Activated CD8-positive, alpha-beta T cell treated with anti-CD3 and anti-CD28 coated beads for 36 hours (primary cell): ENCODE measurements at regions not wholly inside any gene's neighbourhood (a gene's known extent, or its start where the extent isn't known, plus 50 kb on each side); places are given as distances from the start of the nearest gene placed in this dataset.

Experiments used
- ATAC-seq: fragments of 200-7000 bp; cut with Tn5 transposase; one replicate; pipeline ENCODE4 v1.10.0; 2021; ENCODE audit warnings: mild to moderate bottlenecking, moderate library complexity
- CTCF ChIA-PET: fragments of 350-600 bp; sonication (Branson Sonifier 250); formaldehyde crosslinking; loops from one replicate; lab custom pipeline; 2021; ENCODE audit warnings: antibody characterized with exemption; lab: Charles Lee
- POLR2A ChIA-PET: fragments of 350-600 bp; sonication (Branson Sonifier 250); formaldehyde crosslinking; loops from one replicate; lab custom pipeline; 2021; ENCODE audit warnings: antibody characterized with exemption; lab: Charles Lee
- DNase-seq: peaks from one replicate; pipeline ENCODE4 v3.0.0-alpha.2; 2020
- H3K27ac Mint-ChIP-seq: one replicate; pipeline ENCODE4 v1.8.0; 2021; ENCODE audit warnings: mild to moderate bottlenecking, mixed read lengths
- H3K27me3 Mint-ChIP-seq: one replicate; pipeline ENCODE4 v1.8.0; 2021; ENCODE audit warnings: mixed read lengths
- H3K36me3 Mint-ChIP-seq: one replicate; pipeline ENCODE4 v1.8.0; 2021; ENCODE audit warnings: low read depth, mixed read lengths
- H3K4me1 Mint-ChIP-seq: one replicate; pipeline ENCODE4 v1.8.0; 2021; ENCODE audit warnings: low read depth, mixed read lengths
- H3K4me3 Mint-ChIP-seq: one replicate; pipeline ENCODE4 v1.8.0; 2021; ENCODE audit warnings: mild to moderate bottlenecking, moderate library complexity, mixed read lengths
- H3K9me3 Mint-ChIP-seq: one replicate; pipeline ENCODE4 v1.8.0; 2021; ENCODE audit warnings: mixed read lengths
- intact Hi-C: fragments of 100-400 bp; cut with micrococcal nuclease; formaldehyde crosslinking; loops from one replicate; pipeline ENCODE4 v1.10.0; 2022
- TF ChIP-seq, protein P1 (sequence below): fragments of 200-600 bp; IDR thresholded peaks from one replicate; pipeline ENCODE4 v1.8.0; 2022; ENCODE audit warnings: antibody characterized with exemption, mild to moderate bottlenecking

DNA sequence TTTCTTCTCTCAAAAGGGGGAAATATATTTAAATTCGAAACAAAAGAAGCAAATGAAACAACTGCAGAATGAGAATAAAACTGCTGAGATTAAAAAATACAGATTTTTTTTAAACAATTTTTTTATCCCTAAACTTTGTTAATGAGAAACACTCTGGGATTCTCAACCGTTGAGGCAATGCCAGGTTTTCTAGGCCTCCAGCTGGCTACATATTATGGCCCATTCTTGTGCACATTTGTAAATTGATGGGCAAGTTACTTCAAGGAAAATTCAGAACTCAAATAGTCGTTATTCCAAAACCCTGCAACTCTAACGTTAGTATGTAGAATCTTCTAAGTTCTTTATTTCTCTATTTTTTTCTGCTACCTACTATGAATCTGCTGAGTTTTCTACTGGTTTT is 239.3 kb upstream of the WSCD1 start:
- DNase-seq (no peak), ATAC-seq (no peak)
- ChIA-PET CTCF (no interaction called here), POLR2A (no interaction called here)
- TF ChIP-seq, protein P1, sequence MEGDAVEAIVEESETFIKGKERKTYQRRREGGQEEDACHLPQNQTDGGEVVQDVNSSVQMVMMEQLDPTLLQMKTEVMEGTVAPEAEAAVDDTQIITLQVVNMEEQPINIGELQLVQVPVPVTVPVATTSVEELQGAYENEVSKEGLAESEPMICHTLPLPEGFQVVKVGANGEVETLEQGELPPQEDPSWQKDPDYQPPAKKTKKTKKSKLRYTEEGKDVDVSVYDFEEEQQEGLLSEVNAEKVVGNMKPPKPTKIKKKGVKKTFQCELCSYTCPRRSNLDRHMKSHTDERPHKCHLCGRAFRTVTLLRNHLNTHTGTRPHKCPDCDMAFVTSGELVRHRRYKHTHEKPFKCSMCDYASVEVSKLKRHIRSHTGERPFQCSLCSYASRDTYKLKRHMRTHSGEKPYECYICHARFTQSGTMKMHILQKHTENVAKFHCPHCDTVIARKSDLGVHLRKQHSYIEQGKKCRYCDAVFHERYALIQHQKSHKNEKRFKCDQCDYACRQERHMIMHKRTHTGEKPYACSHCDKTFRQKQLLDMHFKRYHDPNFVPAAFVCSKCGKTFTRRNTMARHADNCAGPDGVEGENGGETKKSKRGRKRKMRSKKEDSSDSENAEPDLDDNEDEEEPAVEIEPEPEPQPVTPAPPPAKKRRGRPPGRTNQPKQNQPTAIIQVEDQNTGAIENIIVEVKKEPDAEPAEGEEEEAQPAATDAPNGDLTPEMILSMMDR, result no peak
- Mint-ChIP-seq H3K4me1 (peaks cover 7% of the 10 kb centered on the region), H3K36me3 (no peaks in the 10 kb centered on the region), H3K9me3 (peaks cover 6% of the 10 kb centered on the region), H3K27ac (no peak overlapping the region), H3K4me3 (no peak overlapping the region), H3K27me3 (peaks cover 15% of the 10 kb centered on the region)
- intact Hi-C loops, result no loop called here

DNA sequence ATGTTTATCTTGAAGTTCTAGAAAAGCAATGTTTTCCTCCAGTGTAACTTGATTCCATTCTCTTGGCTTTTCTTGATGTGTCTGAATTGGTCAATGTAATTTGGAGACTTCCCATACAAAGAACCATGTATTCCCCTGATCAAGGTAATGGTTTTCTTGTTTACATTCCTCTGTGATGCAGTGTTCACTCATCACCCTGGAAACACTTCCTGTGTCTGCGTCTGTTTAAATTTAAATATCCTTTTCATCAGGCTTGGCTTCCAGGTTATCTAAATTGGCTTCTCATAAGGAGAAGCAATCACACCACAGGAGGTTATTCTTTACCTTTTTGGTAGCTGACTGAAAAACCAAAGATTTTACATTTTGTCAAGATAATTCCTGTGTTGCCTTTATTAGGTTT is 237.3 kb upstream of the WSCD1 start:
- H3K27me3 Mint-ChIP-seq, result peaks cover 7% of the 10 kb centered on the region
- DNase-seq (no peak), ATAC-seq (no peak)
- TF ChIP-seq, protein P1, result no peak
- POLR2A ChIA-PET, result no interaction called here
- intact Hi-C loops, result no loop called here
- no peak overlapping the region for H3K4me3 Mint-ChIP-seq
- H3K4me1 Mint-ChIP-seq, result peaks cover 7% of the 10 kb centered on the region
- CTCF ChIA-PET, result no interaction called here
- H3K9me3 Mint-ChIP-seq, result no peaks in the 10 kb centered on the region
- H3K36me3 Mint-ChIP-seq, result no peaks in the 10 kb centered on the region
- H3K27ac Mint-ChIP-seq, result no peak overlapping the region

GRCh38 chr17:5837055-5837491 is 233.1 kb upstream of the WSCD1 start:
- no peak for ATAC-seq
- Mint-ChIP-seq H3K27ac (no peak overlapping the region), H3K27me3 (no peaks in the 10 kb centered on the region), H3K9me3 (no peaks in the 10 kb centered on the region), H3K4me3 (no peak overlapping the region), H3K4me1 (peaks cover 7% of the 10 kb centered on the region), H3K36me3 (no peaks in the 10 kb centered on the region)
- intact Hi-C loops, result no loop called here
- CTCF ChIA-PET, result no interaction called here
- TF ChIP-seq, protein P1, result no peak
- POLR2A ChIA-PET, result no interaction called here
- no peak for DNase-seq

DNA sequence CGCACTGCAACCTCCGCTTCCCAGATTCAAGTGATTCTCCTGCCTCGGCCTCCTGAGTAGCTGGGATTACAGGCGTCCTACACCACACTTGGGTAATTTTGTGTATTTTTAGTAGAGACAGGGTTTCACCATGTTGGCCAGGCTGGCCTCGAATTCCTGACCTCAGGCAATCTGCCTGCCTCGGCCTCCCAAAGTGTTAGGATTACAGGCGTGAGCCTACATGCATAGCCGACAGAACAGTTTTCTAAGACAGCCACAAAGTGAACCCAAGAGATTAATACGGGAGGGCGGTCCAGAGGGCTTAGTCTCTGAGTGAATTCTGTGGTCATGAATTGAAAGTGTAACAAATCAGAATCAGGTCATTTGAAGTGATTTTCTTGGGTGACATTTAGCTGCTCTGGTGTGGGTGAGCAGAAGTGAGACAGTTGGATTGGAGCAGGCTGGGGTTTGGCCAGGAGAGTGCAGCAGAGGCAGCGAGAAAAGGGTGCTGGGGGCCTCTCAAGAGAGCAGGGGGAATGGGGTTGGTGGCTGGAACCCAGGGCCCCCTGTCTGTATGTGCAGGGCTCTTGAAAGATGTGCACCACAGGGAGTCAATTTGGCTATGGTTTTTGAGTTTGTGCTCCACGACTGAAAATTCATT is 231.4 kb upstream of the WSCD1 start:
- TF ChIP-seq, protein P1, result no peak
- H3K36me3 Mint-ChIP-seq, result no peaks in the 10 kb centered on the region
- H3K27ac Mint-ChIP-seq, result no peak overlapping the region
- H3K4me3 Mint-ChIP-seq, result no peak overlapping the region
- peaks cover 2% of the 10 kb centered on the region for H3K4me1 Mint-ChIP-seq
- intact Hi-C loops, result no loop called here
- ChIA-PET POLR2A (no interaction called here), CTCF (interaction anchor here (1.3 kb wide), 1 partner anchor 133 kb away, joined by 3 read pairs; no protein-coding TSS in a partner anchor)
- no peaks in the 10 kb centered on the region for H3K9me3 Mint-ChIP-seq
- no peak for DNase-seq
- ATAC-seq, result no peak
- no peaks in the 10 kb centered on the region for H3K27me3 Mint-ChIP-seq

GRCh38 chr17:5840811-5841446 is 229.2 kb upstream of the WSCD1 start:
- ChIA-PET CTCF (no interaction called here), POLR2A (no interaction called here)
- no peaks in the 10 kb centered on the region for H3K27me3 Mint-ChIP-seq
- no peaks in the 10 kb centered on the region for H3K4me1 Mint-ChIP-seq
- ATAC-seq (no peak), DNase-seq (no peak)
- no peaks in the 10 kb centered on the region for H3K36me3 Mint-ChIP-seq
- intact Hi-C loops, result no loop called here
- H3K27ac Mint-ChIP-seq, result no peak overlapping the region
- no peaks in the 10 kb centered on the region for H3K9me3 Mint-ChIP-seq
- H3K4me3 Mint-ChIP-seq, result no peak overlapping the region
- TF ChIP-seq, protein P1, result no peak
